GM19043 (cell line): ENCODE measurements at regions not wholly inside any gene's neighbourhood (a gene's known extent, or its start where the extent isn't known, plus 50 kb on each side); places are given as distances from the start of the nearest gene placed in this dataset.
"Not testable (repeated sequence)": the region's sequence is repeated elsewhere in the genome, so short reads cannot be mapped to it uniquely, and the experiment has no call there.

Experiments
- ATAC-seq: cut with Tn5 transposase; IDR thresholded peaks from one replicate; pipeline ENCODE4 v1.9.1; 2021; ENCODE audit warnings: low read depth; ENCODE audit not compliant: unreplicated experiment

- ATAC-seq, result no peak
These were observed 70.4 kb downstream of the TDRD15 start for GRCh38 chr2:21194147-21194546.

DNA sequence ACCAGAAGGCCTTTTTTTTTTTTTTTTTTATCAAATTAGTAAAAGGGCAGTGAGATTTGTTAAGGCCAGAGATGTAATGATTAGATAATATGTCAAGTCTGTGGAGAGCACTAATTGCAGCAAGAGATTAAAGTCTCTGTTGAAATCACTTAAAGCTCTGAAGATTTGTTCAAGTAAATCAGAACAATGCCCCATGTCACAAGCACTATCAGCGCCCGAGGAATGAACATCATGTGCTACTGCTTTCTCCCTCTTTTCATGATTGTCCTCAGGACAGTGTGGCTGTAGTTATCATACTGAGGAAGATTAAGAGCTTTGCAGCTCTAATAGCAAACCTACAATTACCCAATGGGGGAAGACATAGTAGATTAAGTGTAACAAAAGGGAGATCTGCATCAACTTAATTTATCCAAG, 71.1 kb downstream of the TDRD15 start:
- no peak for ATAC-seq

GRCh38 chr2:21195326-21195725, 71.6 kb downstream of the TDRD15 start:
- ATAC-seq, result no peak

GRCh38 chr2:21198637-21199036, 74.9 kb downstream of the TDRD15 start:
- no peak for ATAC-seq

- ATAC-seq, result no peak
These were observed 80.2 kb downstream of the TDRD15 start for GRCh38 chr2:21203976-21204375.

- ATAC-seq, result not testable (repeated sequence)
These were observed 90.3 kb downstream of the TDRD15 start for GRCh38 chr2:21214085-21214484.

- ATAC-seq, result no peak
These were observed 93.7 kb downstream of the TDRD15 start for GRCh38 chr2:21217442-21217841.

DNA sequence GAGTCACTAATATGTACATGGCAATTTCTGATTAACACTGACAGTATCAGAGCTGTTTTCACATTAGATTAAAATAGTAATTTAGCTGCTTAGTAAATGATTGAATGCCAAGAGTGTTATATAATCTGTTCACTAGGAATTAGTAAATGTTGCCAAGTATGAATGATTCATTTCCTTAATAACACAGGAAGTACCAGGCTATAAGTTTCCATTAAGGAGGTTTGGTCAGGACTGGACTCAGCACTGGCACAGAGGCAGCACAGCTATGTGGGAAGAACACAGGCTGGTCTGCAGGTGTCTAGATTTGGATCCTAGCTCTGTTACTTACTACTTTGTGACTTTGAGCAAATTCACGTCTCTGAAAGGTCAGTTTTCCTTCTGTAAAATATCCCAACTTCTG, 97.2 kb downstream of the TDRD15 start:
- ATAC-seq, result no peak

DNA sequence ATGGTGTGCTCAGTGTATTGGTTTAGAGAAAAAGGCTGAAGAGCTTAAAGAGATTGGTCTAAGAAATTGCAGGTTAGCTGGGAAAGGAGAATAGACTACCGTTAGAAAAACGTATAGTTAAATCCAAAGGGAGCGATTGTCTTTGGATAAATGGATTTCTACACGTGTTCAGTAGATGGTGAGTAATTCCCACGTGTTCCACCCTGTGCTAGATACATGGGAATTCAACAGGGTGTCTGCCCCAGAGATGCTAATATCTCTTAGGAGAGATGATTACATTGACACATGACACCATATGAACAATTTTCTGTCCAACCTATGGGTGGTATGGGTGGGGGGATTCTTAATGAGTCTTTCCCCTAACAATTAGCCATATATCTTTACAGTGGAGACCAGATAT, 99.8 kb downstream of the TDRD15 start:
- no peak for ATAC-seq

- ATAC-seq, result no peak
These were observed 104.5 kb downstream of the TDRD15 start for GRCh38 chr2:21228041-21228895.

DNA sequence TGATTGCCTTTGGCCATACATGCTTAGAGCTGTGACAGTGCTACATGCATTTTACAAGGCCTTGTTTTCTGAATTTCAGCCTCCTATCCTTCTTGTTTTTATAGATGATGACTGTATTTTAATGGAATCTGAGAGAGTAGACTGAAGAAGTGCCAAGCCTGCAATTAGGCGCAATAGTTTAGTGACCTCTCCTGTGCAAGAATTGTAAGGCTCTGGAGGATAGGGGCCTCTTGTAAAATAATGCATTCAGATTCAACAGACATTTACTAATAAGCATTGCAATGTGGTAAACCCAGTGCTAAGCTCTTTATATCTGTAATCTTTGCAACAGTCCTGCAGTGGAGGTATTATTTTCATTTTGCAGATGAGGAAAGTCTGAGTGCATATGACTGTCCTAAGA, 105.5 kb downstream of the TDRD15 start:
- ATAC-seq, result no peak

DNA sequence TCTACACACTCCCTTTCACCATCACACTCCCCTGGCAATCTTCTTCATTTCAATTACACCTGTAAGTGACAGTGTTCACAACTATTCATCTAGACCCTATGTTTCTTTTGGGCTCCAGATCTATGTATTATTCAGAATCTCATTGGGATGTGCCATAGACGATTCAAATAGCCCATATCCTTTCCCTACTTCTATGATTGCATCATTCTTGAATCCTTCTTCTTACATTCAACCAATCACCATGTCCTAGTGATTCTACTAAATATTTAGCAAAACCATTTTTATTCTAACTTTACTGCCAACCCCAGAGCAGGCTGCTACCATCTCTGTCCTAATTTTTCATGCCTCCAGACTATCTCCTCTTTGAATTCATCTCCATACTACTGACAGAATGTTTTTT, 106.4 kb downstream of the TDRD15 start:
- no peak for ATAC-seq

- peak; percentile 45 for ATAC-seq
These were observed 108.2 kb downstream of the TDRD15 start for GRCh38 chr2:21231985-21232384.

GRCh38 chr2:21233194-21233593, 109.4 kb downstream of the TDRD15 start:
- no peak for ATAC-seq

- ATAC-seq, result no peak
These were observed 110.2 kb downstream of the TDRD15 start for GRCh38 chr2:21234001-21234400.

DNA sequence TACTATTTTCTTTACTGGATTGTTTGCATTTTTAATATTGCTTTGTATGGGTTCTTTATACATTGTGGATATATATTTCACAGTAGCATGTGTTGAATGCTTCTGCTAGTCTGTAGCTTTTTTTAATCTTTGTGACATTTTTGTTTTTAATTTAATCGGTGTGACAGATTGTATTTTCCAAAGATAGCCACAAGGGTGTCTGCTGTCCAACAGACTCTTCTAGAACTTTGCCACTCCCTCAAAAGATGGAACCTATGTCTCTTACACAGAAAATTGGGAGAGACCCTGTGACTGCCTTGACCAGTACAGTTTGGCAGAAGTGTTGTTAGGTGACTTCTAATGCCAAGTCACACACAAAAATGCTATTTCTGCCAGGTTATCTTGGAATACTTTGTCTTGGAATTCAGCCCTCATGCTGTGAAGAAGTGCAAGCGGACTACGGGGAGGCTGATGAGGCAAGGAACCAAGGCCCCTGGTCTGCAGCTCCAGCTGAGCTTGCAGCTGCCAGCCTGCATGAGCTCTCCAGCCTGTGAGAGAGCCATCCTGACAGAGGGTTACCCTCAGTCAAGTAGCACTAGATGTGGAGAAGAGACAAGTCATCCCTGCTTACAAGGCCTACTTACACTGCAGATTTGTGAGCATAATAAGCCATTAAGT, 110.8 kb downstream of the TDRD15 start:
- no peak for ATAC-seq

DNA sequence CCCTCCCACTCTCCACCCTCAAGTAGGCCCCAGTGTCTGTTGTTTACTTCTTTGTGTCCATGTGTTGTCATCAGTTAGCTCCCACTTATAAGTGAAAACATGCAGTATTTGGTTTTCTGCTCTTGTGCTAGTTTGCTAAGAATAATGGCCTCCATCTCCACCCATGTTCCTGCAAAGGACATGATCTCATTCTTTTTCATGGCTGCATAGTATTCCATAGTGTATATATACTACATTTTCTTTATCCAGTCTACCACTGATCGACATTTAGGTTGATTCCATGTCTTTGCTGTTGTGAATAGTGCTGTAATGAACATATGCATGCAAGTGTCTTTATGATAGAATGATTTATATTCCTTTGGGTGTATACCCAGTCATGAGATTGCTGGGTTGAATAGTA, 116.0 kb downstream of the TDRD15 start:
- ATAC-seq, result not testable (repeated sequence)

- ATAC-seq, result no peak
These were observed 120.4 kb downstream of the TDRD15 start for GRCh38 chr2:21244161-21244560.

GRCh38 chr2:21245565-21245964, 121.8 kb downstream of the TDRD15 start:
- ATAC-seq, result no peak

DNA sequence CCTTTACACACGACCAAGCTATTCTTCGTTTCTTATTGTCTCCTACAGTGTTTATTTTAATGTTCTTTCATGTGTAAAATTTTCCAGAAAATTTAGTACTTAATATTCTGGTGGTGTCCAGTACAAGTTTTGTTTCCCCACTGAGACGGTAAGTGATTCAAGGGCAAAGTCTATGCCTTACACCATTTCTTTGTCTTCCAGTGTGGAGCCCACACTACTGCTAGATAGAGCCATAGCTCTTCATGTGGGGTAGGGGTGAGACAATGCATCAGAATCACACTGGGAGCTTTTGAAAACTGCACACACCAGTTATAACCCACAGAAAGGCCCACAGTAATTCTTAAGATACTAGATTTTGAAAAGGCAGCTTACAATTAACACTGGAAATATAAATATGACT, 125.6 kb downstream of the TDRD15 start:
- ATAC-seq, result no peak

DNA sequence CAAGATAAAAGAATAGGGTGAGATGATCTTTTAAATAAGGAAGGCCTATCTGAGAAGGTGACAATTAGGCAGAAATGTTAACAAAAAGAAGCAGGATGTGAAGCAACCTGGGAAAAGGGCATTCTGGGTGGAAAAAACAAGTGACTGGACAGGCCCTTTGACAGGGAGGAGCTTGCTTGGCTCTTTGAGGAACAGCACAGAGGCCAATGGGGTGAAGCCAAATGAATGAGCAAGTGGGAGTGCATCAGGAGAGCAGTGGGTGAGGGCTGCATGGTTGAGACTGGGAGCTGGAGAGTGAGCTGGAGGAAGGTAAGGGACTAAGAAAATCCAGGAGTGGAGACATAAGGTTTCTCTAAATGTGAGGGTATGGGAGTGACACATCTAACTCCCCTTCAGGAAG, 126.9 kb downstream of the TDRD15 start:
- no peak for ATAC-seq
